ENCODE measurements at regions not wholly inside any gene's neighbourhood (a gene's known extent, or its start where the extent isn't known, plus 50 kb on each side); places are given as distances from the start of the nearest gene placed in this dataset.

DNA sequence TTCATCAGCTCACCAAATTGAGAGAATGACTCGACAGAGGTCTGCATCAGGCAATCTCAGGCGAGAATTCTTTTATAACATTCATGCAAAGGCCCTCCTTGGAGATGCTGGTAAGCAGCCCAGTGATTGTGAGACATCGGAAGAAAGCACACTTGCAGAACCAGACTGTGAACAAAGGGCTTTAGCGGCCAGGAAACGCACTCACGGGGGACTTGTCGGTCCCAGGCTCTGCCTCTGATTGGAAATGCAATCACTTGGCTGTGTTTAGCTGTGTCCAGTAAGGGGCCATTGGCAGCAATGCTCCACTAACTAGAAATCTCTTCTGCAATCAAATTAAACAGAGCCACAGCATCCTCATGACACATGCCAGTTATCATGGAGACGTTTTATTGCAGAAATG lies 226.7 kb upstream of the CDH13 start:
- TF ChIP-seq, protein P1, sequence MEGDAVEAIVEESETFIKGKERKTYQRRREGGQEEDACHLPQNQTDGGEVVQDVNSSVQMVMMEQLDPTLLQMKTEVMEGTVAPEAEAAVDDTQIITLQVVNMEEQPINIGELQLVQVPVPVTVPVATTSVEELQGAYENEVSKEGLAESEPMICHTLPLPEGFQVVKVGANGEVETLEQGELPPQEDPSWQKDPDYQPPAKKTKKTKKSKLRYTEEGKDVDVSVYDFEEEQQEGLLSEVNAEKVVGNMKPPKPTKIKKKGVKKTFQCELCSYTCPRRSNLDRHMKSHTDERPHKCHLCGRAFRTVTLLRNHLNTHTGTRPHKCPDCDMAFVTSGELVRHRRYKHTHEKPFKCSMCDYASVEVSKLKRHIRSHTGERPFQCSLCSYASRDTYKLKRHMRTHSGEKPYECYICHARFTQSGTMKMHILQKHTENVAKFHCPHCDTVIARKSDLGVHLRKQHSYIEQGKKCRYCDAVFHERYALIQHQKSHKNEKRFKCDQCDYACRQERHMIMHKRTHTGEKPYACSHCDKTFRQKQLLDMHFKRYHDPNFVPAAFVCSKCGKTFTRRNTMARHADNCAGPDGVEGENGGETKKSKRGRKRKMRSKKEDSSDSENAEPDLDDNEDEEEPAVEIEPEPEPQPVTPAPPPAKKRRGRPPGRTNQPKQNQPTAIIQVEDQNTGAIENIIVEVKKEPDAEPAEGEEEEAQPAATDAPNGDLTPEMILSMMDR (IDR thresholded peaks at IDR 0.05 in 4 of 5, conservative IDR thresholded peaks at IDR 0.05 in 1 of 5): no peak
- TF ChIP-seq POLR2A (IDR thresholded peaks at IDR 0.05): no peak
